GM18498 (cell line): ENCODE measurements at regions not wholly inside any gene's neighbourhood (a gene's known extent, or its start where the extent isn't known, plus 50 kb on each side); places are given as distances from the start of the nearest gene placed in this dataset.
"Not testable (repeated sequence)": the region's sequence is repeated elsewhere in the genome, so short reads cannot be mapped to it uniquely, and the experiment has no call there.

Experiments used
- ATAC-seq: cut with Tn5 transposase; IDR thresholded peaks from one replicate; pipeline ENCODE4 v1.9.1; 2021; ENCODE audit warnings: mild to moderate bottlenecking, moderate library complexity; ENCODE audit not compliant: unreplicated experiment

DNA sequence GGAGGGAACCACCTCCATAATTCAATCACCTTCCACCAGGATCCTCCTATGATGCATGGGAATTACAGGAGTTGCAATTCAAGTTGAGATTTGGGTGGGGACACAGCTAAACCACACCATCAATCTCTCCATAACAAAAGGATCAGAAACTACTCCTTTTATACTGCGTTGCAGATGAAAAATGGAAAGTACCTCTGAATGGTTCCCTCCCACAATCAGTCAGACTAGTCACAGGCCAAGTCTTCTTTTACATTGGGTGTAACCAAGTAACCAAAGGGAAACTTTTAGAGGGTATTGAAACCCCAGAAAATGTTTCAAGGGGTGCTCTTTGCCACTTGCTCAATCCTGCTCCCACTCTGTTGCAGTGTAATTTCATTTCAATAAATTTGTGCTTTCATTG lies 504.3 kb upstream of the CNTN3 start:
- no peak for ATAC-seq

DNA sequence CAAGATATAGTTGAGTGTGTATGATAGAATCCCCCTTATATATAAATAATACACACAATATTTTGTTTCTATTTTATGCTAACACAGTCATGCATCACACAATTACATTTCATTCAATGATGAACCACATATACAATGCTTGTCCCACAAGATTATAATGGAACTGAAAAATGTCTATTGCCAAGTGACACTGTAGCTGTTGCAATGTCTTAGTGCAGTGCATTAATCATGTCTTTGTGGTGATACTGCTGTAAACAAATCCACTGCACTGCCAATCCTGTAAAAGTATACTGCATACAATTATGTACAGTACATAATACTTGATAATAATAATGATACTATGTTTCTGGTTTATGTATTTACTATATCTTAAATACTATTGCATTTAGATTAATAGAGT lies 512.1 kb upstream of the CNTN3 start:
- ATAC-seq, result no peak

DNA sequence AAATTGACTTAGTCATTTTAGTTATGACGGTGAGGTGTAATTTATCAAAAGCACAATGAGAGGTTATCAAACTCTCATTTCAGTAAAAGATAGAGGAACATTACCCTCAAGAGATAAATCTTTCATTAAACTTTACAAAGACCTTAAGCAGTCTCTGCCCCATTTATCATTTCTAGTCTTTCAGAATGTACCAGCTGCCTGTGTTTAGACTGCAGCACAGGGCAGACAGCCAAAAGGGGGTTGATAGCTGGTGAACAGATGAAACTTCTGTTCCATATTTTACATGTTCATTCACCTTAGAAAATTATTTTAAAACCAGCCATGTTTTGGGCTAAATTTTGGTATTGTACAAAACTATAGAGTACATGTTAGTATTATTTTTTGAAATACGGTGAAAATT lies 514.6 kb upstream of the CNTN3 start:
- no peak for ATAC-seq

DNA sequence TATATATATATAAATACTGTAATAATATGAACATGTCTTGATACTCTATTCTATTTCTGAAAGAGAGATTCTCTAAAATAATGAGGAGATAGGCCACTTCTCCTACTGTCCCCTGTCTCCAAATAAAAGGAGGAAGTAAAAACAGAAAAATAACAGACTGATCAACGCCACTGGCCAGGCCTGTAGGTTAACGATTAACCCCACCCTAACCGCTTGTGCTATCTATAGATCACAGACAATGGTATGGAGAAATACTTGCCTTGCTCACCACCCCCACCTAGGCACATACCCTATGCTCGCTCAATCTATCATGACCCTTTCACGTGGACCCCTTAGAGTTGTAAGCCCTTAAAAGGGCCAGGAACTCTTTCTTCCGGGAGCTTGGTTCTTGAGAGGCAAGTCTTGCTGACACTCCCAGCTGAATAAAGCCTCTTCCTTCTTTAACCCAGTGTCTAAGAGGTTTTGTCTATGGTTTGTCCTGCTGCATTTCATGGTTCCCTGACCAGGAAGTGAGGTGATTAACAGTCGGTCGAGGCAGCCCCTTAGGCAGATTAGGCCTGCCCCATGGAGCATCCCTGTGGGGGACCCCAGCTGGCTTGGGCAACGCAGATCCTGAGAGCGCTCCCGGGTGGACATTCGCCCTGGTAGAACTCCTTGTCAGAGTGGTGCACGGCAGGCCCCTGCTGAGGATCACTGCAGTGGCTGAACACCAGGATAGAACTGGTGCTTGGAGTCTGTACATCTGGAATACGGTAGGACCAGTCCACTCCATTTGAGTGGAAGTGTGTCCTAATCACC lies 521.8 kb upstream of the CNTN3 start:
- no peak for ATAC-seq

DNA sequence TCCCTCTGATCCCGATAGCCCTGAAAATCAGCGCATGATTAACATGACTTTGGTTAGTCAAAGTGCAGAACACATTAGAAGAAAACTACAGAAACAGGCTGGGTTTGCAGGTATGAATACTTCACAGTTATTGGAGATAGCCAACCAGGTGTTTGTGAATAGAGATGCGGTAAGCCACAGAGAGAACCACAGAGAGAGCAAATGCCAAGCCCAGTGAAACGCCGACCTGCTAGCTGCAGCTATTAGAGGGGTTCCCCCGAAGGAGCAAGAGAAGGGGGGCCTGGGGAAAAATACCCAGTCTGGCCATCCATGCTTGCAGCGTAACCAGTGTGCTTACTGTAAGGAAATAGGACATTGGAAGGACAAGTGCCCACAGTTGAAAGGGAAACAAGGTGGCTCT lies 523.9 kb upstream of the CNTN3 start:
- ATAC-seq, result no peak

DNA sequence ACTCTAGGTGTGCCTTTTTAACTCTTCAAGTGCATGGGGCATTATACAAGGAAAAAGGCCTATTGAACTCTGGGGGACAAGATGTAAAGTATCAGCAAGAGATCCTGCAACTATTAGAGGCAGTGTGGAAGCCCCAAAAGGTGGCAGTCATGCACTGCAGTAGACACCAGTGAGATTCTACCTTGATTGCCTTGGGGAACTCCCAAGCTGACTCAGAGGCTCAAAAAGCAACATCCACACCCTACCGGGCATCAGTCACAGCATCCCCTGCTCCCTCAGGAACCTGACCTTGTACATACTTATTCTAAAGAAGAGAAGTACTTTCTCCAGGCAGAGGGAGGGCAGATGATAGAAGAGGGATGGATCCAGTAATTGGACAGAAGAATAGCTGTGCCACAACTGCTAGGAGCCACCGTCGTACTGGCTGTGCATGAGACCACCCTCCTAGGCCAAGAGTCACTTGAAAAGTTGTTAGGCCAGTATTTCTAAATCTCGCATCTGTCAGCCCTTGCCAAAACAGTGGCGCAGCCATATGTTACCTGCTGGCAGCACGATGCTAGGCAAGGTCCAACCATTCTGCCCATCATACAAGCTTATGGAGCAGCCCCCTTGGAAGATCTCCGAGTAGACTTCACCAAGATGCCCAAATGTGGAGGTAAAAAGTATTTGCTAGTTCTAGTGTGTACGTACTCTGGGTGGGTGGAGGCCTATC lies 523.1 kb upstream of the FRG2C start:
- no peak for ATAC-seq

DNA sequence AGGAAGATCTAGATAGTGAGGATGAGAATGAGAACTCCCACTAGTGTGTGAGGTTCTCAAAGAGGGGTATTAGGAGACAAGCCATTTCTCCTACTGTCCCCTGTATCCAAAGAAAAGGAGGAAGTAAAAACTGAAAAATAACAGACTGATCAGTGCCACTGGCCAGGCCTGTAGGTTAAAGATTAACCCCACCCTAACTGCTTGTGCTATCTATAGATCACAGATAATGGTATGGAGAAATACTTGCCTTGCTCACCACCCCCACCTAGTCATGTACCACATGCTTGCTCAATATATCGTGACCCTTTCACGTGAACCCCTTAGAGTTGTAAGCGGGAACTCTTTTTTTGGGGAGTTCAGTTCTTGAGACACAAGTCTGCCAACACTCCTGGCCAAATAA lies 519.7 kb upstream of the FRG2C start:
- no peak for ATAC-seq

DNA sequence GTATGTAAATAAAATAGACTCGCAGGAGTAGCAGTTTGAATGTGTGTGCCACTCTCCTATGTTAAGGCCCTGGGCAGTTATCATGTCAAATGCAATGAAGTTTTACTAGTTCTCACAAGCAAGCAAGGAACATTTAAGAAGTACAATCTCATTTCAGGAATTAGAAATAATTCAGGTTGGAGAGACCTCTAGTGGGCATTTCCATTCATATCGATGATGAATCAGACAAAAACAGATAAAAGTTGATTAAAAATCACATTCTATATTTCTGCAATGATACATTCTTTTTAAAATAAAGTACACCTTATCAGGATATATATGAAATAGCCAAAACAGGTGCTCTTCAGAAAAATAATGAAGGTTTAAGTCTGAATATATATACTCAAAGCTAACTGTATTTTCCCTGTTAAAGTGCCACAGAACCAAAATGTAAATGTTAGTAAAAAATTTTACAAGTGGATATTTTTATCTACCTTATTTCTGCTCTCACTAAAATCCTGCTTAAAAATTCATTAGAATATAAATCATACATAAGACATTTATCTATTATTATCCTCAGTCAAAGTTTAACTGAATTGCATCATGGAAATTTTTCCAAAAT lies 492.4 kb upstream of the FRG2C start:
- no peak for ATAC-seq

DNA sequence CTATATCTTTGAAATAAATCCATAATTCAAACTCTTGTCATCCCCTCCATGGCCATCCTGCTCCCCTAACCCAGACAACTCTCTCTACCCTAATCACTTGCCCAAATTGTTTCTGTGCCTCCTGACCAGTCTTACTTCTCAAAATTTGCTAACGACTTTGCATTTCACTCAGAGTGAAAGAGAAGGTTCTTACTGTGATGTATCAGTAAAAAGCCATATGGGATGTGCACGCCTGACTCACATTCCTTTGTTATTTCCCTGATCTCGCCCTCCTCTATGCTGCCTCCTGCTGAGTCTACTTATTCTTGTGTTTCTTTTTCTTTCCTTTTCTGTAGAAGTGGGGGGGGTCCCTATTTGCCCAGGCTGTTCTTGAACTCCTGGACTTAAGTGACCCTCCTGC lies 487.2 kb upstream of the FRG2C start:
- ATAC-seq, result no peak

DNA sequence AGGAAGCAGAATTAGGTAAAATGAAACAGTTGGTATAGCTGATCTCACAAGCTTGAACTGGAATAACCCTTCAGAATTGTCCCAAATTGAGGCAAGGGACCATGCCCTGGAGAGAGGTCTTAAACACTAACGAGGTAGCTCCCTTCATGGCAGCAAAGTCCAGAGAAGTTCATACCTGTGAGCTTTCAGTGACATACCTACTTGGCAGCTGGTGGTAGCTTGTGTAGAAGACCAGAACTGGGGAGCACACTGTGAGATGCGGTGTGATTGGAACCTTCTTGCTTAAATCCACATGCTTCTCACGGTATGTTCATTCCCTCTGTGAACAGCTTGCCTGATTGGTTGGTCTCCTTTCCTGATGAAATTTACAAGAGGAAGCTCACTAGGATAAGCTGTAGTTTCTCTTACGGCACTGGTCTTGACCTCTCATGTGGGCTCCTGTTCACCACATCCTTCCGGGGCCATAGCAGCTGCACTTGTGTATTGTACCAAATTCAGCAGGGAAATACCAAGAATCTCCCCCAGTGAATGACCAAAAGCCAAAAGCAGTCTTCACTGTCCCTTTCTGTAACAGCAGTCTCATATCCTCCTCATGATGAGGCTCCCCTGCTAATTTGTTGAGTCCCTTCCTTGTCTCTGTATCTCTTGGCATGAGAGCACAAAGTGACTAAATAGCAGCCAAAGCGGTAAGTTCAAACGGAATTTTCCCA lies 483.7 kb upstream of the FRG2C start:
- ATAC-seq, result peak; percentile 69

DNA sequence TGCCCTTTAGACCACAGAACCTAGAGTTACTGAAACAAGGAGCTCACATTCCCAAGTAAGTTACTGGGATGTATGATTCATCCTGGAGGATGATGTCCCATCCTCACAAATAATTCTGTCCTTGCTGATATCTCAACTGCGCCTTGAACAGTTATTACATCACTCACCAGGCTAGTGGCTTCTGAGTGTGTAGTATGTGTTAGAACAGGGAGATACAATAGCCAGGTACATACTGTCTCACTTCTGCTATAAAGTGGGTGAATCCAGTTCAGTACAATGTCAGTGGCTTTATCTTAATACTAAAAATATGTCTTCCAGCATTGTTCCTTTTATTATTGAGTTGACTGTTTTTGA lies 483.2 kb upstream of the FRG2C start:
- ATAC-seq, result no peak

DNA sequence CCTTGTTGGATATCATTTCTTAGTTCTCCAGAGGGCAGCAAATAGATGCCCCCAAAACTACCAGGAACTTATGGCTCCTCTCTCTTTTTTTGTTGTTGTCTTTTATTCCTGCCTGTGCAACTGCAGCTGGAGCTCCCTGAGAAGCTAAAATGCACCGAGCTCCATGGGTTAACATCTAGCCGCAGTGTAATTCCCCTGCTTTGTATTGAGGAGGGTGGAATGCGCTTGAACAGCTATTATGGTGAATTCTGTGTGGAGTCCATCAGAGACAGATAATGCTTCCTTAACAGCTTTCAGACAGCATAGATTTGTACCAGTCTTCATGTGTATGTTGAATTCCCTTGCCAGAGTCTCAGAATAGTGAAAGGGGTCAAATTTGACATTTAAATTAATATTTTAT lies 475.2 kb upstream of the FRG2C start:
- no peak for ATAC-seq

DNA sequence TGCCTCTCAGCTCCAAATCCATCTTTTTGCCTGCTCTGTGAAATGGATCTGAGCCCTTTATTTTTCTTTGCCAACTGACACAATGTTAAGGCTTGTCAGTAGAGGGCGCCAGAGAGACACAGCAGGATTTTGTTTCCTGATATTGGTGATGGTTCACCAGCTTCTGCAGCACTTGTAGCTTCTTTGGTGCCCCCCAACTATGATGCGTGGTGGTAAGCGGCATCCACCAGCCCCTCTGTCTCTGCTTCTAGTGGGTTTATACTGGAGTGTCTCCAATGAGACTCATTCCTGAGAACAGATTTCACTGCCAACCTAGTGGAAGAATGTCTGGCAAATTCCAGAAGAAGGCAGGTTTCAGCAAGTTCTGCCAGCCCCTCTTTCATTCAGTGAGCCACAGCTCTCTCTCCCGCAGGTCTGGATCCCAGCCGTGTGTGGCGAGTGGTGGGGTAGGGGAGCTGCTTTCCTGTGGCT lies 471.9 kb upstream of the FRG2C start:
- ATAC-seq, result peak; percentile 73

DNA sequence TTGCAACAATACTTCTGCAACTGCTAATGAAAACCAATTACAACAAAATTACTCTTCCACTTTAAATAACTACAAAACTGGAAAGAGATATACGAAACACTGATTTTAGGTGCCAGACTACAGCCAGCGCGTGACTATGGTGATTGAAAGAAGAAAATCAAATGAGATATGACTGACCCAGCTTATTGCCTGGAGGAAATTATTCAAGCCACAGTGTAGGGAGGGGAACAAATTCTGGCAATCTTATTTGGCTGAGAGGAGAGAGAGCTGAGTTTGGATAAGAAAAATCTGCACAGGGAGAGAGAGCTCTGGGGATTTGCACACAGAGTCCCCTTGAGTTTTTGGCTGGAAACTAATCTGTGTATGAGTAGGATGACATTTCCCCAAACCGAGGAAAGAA lies 470.3 kb upstream of the FRG2C start:
- no peak for ATAC-seq

DNA sequence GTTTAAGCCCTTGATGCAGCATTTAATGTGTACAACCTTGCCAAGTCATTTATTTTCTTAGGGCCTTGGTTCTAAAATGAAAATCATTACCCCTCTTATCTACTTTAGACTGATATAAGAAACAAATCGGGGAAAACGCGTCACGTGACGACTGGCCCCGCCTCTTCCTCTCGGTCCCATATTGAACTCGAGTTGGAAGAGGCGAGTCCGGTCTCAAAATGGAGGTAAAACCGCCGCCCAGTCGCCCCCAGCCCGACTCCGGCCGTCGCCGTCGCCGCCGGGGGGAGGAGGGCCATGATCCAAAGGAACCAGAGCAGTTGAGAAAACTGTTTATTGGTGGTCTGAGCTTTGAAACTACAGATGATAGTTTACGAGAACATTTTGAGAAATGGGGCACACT lies 449.8 kb upstream of the FRG2C start:
- not testable (repeated sequence) for ATAC-seq

DNA sequence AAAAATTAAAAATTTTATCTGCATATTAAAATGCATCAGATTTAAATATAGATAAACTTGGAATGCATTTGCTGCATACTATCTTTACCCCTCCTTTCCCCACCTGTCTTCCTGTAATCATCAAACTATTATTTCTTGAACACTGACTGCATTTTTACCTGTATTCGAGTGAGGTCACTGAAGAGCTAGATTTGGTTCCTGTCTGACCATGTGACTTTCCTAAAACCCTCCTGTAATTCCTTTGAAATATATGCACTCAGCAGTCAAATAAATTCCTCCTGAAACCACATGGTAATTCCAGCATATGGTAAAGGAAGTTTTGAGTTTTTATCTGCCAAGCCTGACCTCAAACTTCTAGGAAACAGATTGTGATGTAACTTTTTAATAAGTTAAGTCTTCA lies 445.6 kb upstream of the FRG2C start:
- no peak for ATAC-seq

DNA sequence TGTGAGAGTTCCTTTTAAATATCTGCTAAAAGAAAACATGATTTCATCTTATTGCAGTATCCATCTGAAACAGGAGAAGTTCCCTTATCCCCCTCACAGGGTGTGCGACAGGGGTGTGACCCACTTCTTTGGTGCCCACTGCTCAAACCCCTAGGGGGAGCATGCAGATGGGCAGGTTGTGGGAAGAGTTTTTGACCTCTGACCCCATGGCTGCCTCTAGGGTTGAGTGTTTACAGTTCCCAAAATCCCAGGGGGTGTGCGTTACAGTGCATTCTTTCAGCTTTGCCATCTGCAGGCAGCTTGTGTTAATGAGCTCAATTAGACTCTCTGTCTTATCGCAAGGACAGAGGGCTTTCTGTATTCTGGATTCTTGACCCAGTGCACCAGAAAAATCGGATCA lies 443.2 kb upstream of the FRG2C start:
- ATAC-seq, result no peak

DNA sequence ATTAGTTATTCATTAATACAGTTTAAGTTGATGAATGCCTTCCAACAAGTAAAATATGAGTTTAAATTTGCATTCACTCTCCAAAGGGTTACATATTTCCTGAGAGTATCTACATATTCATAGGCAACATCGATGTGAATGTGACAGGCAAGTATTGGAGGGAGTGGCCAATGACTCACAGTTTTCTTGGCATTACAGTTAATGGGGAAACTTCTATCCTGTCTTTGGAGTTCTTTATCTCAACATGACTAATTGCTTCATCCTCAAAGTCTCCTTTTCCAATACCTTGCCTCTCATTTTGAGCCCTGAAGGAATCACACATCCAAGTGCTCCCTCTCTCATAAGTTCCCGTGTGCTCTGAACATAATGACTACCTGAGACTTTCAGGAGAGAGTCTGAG lies 439.7 kb upstream of the FRG2C start:
- no peak for ATAC-seq

DNA sequence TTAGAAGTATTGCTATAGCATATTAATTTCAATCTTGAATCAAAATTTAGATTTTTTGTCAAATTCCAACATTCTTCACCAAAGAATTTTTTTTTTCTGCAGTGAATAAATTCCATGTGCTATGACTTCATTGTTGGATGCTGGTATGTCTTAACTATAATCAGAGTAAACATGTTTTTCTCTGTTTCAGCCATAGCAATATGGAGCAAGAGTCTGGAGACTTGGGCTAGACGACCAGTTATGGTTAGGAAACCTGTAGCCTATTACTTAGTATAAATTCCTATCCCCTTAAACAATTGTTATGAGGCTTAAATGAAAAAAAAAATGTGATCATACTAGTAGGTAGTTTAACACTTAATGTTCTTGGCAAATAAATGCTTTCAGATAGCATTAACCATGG lies 431.9 kb upstream of the FRG2C start:
- ATAC-seq, result no peak

DNA sequence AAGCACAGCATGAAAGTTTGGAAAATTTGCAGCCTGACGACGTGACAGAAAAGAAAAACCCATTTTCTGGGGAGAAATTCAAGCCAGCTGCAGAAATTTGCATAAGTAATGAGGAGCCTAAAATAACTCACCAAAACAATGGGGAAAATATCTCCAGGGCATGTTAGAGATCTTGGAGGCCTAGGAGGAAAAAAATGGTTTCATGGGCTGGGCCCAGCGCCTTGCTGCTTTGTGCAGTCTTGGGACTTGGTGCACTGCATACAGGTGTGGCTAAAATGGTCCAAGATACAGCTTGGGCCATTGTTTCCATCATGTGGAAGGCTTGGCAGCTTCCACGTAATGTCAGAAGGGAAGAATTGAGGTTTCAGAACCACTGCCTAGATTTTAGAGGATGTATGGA lies 428.5 kb upstream of the FRG2C start:
- no peak for ATAC-seq

DNA sequence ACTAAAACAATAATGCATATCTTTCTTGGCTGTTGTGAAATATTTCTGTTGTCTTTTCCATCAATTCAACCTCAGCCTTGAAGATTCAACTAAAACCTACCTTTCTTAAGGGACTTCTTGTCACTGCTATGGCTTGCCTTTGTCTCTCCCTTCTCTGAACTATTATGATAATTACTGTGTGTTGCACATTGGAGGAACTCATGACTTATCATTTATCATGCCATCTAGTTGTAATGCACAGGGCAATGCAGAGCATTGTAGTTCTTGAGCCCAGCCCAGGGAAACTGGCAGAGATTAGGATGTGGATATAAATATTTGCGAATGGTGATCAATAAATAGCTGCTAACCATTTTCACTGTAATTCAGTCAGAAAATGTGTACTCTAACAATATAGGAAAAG lies 427.1 kb upstream of the FRG2C start:
- no peak for ATAC-seq

DNA sequence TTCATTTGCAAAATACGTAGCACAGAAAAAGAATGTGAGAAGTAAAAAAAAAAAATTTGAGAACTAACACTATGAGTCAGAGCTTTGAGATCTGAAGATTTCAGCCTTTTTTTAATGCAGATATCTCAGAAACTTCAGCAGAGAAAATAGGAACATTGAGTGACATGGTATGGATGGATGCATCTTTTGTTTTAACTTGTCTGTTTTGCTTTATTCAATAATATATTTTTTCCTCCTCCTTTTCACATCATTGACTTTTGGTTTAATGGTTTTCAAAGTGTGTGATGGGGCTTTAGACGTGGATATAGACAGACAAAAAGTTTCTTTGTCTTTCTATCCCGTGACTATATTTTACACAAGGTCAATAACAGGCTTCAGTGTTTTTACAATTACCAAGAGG lies 426.7 kb upstream of the FRG2C start:
- ATAC-seq, result no peak
